ENCODE measurements at regions not wholly inside any gene's neighbourhood (a gene's known extent, or its start where the extent isn't known, plus 50 kb on each side); places are given as distances from the start of the nearest gene placed in this dataset.

DNA sequence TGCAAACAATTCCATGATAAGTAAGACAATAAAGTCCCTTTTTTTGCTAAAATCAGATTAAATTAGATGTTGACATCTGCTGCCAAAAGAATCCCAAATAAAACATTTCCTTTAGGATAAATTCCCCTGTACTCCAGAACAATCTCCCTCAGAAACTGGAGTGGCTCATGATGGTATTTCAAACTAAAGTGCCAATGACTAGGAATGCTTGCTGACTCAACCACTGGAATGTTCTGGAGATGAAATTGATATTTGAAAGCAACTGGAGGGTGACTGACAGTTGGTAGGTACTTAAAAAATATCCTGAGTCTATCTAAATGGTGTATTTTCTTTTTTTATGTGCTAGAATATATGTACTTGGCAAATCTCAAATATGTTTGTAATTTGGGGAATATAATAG, 350.1 kb upstream of the TSHZ2 start:
- TF ChIP-seq, protein P1, sequence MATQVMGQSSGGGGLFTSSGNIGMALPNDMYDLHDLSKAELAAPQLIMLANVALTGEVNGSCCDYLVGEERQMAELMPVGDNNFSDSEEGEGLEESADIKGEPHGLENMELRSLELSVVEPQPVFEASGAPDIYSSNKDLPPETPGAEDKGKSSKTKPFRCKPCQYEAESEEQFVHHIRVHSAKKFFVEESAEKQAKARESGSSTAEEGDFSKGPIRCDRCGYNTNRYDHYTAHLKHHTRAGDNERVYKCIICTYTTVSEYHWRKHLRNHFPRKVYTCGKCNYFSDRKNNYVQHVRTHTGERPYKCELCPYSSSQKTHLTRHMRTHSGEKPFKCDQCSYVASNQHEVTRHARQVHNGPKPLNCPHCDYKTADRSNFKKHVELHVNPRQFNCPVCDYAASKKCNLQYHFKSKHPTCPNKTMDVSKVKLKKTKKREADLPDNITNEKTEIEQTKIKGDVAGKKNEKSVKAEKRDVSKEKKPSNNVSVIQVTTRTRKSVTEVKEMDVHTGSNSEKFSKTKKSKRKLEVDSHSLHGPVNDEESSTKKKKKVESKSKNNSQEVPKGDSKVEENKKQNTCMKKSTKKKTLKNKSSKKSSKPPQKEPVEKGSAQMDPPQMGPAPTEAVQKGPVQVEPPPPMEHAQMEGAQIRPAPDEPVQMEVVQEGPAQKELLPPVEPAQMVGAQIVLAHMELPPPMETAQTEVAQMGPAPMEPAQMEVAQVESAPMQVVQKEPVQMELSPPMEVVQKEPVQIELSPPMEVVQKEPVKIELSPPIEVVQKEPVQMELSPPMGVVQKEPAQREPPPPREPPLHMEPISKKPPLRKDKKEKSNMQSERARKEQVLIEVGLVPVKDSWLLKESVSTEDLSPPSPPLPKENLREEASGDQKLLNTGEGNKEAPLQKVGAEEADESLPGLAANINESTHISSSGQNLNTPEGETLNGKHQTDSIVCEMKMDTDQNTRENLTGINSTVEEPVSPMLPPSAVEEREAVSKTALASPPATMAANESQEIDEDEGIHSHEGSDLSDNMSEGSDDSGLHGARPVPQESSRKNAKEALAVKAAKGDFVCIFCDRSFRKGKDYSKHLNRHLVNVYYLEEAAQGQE (IDR thresholded peaks at IDR 0.05; ENCODE audit: low read depth): no peak
- TF ChIP-seq NFIC (IDR thresholded peaks at IDR 0.05): no peak
- no peak for TF ChIP-seq RAD21 (IDR thresholded peaks at IDR 0.05; ENCODE audit: low read depth)
- no peak for TF ChIP-seq CREB1 (IDR thresholded peaks at IDR 0.05; ENCODE audit: low read depth)
- no peak for TF ChIP-seq EGR1 (IDR thresholded peaks at IDR 0.05)
- no peak for TF ChIP-seq CEBPB (IDR thresholded peaks at IDR 0.05)
- no peak for TF ChIP-seq TAF1 (IDR thresholded peaks at IDR 0.05; ENCODE audit: low read depth)
- no peak for TF ChIP-seq YY1 (IDR thresholded peaks at IDR 0.05; ENCODE audit: low read depth)
- TF ChIP-seq, protein P2, sequence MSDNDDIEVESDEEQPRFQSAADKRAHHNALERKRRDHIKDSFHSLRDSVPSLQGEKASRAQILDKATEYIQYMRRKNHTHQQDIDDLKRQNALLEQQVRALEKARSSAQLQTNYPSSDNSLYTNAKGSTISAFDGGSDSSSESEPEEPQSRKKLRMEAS (IDR thresholded peaks at IDR 0.05): no peak
- TF ChIP-seq, protein P3, sequence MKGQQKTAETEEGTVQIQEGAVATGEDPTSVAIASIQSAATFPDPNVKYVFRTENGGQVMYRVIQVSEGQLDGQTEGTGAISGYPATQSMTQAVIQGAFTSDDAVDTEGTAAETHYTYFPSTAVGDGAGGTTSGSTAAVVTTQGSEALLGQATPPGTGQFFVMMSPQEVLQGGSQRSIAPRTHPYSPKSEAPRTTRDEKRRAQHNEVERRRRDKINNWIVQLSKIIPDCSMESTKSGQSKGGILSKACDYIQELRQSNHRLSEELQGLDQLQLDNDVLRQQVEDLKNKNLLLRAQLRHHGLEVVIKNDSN (IDR thresholded peaks at IDR 0.05): no peak
- TF ChIP-seq EP300 (IDR thresholded peaks at IDR 0.05; ENCODE audit: borderline replicate concordance): no peak
- TF ChIP-seq TEAD4 (IDR thresholded peaks at IDR 0.05): no peak
- TF ChIP-seq TCF12 (IDR thresholded peaks at IDR 0.05; ENCODE audit: low read depth): no peak
- no peak for TF ChIP-seq ZBTB7A (IDR thresholded peaks at IDR 0.05; ENCODE audit: low read depth)
